ENCODE measurements at regions not wholly inside any gene's neighbourhood (a gene's known extent, or its start where the extent isn't known, plus 50 kb on each side); places are given as distances from the start of the nearest gene placed in this dataset.

- no peaks in the 10 kb centered on the region for H3K9me3 ChIP-seq (ENCODE audit: control insufficient read depth, low read depth, low read length)
- H3K23ac ChIP-seq (ENCODE audit: insufficient read length, low read depth, low read length) = no peak overlapping the region
- no CpG with 5 or more reads among the region's 3 CpGs for WGBS (ENCODE audit: extremely low coverage, insufficient read length, low lambda C conversion rate)
- no peak overlapping the region for H2BK5ac ChIP-seq (ENCODE audit: insufficient read length, low read length)
- no peak overlapping the region for H4K91ac ChIP-seq (ENCODE audit: insufficient read length, low read depth, low read length)
- no peak overlapping the region for H3K4ac ChIP-seq (ENCODE audit: low read depth, low read length)
- H2AK5ac ChIP-seq (ENCODE audit: insufficient read length, low read length) = no peak overlapping the region
- no peaks in the 10 kb centered on the region for H3K23me2 ChIP-seq (ENCODE audit: insufficient read length, low read depth, low read length, poor library complexity, severe bottlenecking)
- Mint-ChIP-seq H3K36me3 (ENCODE audit: insufficient read depth in 1 of 3, low read depth in 3 of 3) (peaks cover 0 to 10% (median 4%) of the 10 kb centered on the region in 3 experiments; a peak in 3 of 7 replicates), H3K27ac (no peak overlapping the region), H3K4me1 (no peaks in the 10 kb centered on the region), H3K9me3 (peaks cover 2 to 4% of the 10 kb centered on the region in 2 experiments; a peak in 3 of 5 replicates), H3K4me3 (no peak overlapping the region), H3K27me3 (ENCODE audit: low read depth) (no peaks in the 10 kb centered on the region)
- TF ChIP-seq, protein P1, sequence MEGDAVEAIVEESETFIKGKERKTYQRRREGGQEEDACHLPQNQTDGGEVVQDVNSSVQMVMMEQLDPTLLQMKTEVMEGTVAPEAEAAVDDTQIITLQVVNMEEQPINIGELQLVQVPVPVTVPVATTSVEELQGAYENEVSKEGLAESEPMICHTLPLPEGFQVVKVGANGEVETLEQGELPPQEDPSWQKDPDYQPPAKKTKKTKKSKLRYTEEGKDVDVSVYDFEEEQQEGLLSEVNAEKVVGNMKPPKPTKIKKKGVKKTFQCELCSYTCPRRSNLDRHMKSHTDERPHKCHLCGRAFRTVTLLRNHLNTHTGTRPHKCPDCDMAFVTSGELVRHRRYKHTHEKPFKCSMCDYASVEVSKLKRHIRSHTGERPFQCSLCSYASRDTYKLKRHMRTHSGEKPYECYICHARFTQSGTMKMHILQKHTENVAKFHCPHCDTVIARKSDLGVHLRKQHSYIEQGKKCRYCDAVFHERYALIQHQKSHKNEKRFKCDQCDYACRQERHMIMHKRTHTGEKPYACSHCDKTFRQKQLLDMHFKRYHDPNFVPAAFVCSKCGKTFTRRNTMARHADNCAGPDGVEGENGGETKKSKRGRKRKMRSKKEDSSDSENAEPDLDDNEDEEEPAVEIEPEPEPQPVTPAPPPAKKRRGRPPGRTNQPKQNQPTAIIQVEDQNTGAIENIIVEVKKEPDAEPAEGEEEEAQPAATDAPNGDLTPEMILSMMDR (conservative IDR thresholded peaks at IDR 0.05) = no peak
- no peaks in the 10 kb centered on the region for H3K79me2 ChIP-seq (ENCODE audit: insufficient read depth, low read length)
- H2BK20ac ChIP-seq (ENCODE audit: low read depth, low read length, poor library complexity, severe bottlenecking) = no peak overlapping the region
- no peaks in the 10 kb centered on the region for H3K27me3 ChIP-seq (ENCODE audit: insufficient read depth, low read length)
- no peak overlapping the region for H3K14ac ChIP-seq (ENCODE audit: insufficient read depth, low read length)
- H3K56ac ChIP-seq (ENCODE audit: insufficient read length, low read depth, low read length) = no peak overlapping the region
- no peak overlapping the region for H3K4me2 ChIP-seq (ENCODE audit: insufficient read depth, insufficient read length, low read length)
- no peak overlapping the region for H2BK120ac ChIP-seq (ENCODE audit: low read depth, low read length, poor library complexity, severe bottlenecking)
- H4K8ac ChIP-seq (replicated peaks; ENCODE audit: insufficient read length, low read depth, low read length) = no peak overlapping the region
- no peak for DNase-seq
- H3K18ac ChIP-seq (ENCODE audit: insufficient read length, low read depth, low read length) = no peak overlapping the region
- no peaks in the 10 kb centered on the region for H3K79me1 ChIP-seq (ENCODE audit: insufficient read depth, low read depth, low read length, poor library complexity, severe bottlenecking)
- H3K4me1 ChIP-seq (ENCODE audit: insufficient read depth, low read length) = no peaks in the 10 kb centered on the region
- H2BK12ac ChIP-seq (ENCODE audit: insufficient read length, low read depth, low read length) = no peak overlapping the region
- no peak overlapping the region for H4K5ac ChIP-seq (ENCODE audit: insufficient read length, low read depth, low read length)
- H3K9ac ChIP-seq (ENCODE audit: extremely low read depth, insufficient read length, low read length) = no peak overlapping the region
- no peaks in the 10 kb centered on the region for H4K20me1 ChIP-seq (ENCODE audit: control insufficient read depth, insufficient read depth, insufficient read length)
- H2BK15ac ChIP-seq (ENCODE audit: low read depth, low read length) = no peak overlapping the region
- H3K27ac ChIP-seq (ENCODE audit: insufficient read length, low read depth, low read length) = no peak overlapping the region
- H2AFZ ChIP-seq (ENCODE audit: low read length) = no peak overlapping the region
- no peak overlapping the region for H3T11ph ChIP-seq (ENCODE audit: low read length)
These were observed 882.0 kb downstream of the TFAP2A start for GRCh38 chr6:9532621-9533557.

Measured in H9 (cell line).